ENCODE measurements at regions not wholly inside any gene's neighbourhood (a gene's known extent, or its start where the extent isn't known, plus 50 kb on each side); places are given as distances from the start of the nearest gene placed in this dataset.
A peak's percentile ranks its signal among the peaks of the same experiment; 100 is the strongest.

- DNase-seq (ENCODE audit: extremely low read depth, low read depth, low spot score) = no peak
Observed at GRCh38 chr13:106927421-106927820, 359.5 kb upstream of the ARGLU1 start.

DNA sequence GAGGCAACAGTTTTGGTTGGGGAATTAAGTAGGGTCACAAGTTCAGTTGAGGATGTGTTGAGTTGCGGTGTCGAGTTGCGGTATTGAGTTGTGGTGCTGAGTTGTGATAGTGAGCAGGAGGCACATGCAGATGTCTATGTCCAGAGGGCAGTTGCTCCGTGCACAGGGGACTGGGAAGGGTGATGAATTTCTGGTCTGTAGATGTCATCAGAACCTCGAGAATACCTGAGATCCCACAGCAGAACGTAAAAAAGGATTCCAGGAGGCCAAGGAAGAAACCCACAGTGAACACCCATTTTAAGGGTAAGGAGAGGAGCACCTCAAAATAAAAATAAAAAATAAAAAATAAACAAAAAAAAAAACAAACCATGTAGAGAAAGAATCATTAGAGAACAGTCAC is 354.4 kb upstream of the ARGLU1 start:
- no peak for DNase-seq (ENCODE audit: extremely low read depth, low read depth, low spot score)

- DNase-seq (ENCODE audit: extremely low read depth, low read depth, low spot score) = peak; percentile 97
Observed at GRCh38 chr13:106919638-106920037, 351.7 kb upstream of the ARGLU1 start.

GRCh38 chr13:106919133-106919532 is 351.2 kb upstream of the ARGLU1 start:
- DNase-seq (ENCODE audit: extremely low read depth, low read depth, low spot score) = no peak

- no peak for DNase-seq (ENCODE audit: extremely low read depth, low read depth, low spot score)
Observed at GRCh38 chr13:106918557-106918860, 350.6 kb upstream of the ARGLU1 start.

- peak; percentile 39 for DNase-seq (ENCODE audit: extremely low read depth, low read depth, low spot score)
Observed at GRCh38 chr13:106917673-106918556, 350.0 kb upstream of the ARGLU1 start.

- no peak for DNase-seq (ENCODE audit: extremely low read depth, low read depth, low spot score)
Observed at GRCh38 chr13:106917024-106917571, 349.2 kb upstream of the ARGLU1 start.

GRCh38 chr13:106916329-106916976 is 348.5 kb upstream of the ARGLU1 start:
- DNase-seq (ENCODE audit: extremely low read depth, low read depth, low spot score) = no peak

- no peak for DNase-seq (ENCODE audit: extremely low read depth, low read depth, low spot score)
Observed at GRCh38 chr13:106915146-106915545, 347.2 kb upstream of the ARGLU1 start.

- DNase-seq (ENCODE audit: extremely low read depth, low read depth, low spot score) = no peak
Observed at GRCh38 chr13:106911627-106912026, 343.7 kb upstream of the ARGLU1 start.

- DNase-seq (ENCODE audit: extremely low read depth, low read depth, low spot score) = no peak
Observed at GRCh38 chr13:106911020-106911419, 343.1 kb upstream of the ARGLU1 start.

DNA sequence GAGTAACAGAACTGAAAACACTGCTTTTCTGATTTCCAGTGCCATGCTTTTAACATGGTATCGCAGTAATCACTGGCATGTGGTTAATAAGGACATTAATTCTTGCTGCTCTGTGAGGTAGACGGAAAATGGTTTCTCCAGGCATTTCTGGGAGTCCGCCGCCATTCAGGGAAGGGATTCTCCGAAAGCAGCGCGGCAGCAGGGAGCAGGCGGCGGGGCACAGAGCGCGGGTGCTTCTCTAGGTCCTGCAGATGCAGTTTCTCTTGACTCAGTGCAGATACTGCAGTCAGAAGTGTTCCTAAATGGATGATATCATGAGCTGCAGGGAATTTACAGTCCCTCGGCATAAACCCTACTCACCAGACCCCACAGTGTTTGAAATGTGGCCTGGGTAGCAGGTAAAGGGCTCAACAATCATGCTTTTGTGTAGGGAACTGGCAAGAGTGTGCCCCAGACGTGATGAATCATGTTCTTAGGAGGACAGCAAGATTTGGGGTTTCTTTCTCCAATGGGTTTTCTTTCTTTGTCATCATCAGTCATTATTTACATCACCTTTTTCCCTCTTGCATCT is 338.6 kb upstream of the ARGLU1 start:
- DNase-seq (ENCODE audit: extremely low read depth, low read depth, low spot score) = no peak

DNA sequence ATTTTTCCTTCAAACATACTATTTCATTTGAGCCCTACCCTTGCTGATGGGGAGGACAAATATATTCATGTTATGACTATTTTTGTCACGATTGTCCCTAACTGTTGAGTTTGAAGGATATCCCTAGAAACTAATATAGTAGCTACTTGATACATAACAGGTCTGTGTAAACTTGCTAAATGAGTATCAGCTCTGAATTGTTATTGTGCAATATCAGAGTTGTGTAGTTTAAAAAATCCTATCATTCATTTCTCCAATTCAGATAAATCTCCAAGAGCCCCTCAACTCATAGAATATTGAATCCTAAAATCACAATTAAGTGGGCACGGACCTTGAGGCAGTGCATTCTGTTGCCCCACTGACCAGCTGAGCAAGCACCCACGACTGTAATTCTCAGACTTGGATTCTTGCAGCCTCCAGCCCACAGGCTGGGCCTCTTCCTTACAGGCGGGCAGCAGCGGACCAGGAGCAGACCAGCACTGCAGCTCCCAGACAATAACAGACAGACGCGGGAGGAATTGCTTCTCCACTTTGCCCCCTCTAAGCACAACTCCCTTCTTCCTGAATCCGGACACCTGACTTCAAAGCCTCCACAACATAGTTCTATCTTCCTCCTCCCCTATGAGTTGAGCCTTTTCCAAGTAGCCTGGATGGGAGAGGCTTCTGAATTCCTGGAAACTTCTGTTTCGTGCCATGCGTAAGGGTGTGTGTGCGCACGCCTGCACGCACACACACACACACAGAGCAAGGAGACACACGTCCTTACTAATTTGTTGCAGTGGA is 337.6 kb upstream of the ARGLU1 start:
- no peak for DNase-seq (ENCODE audit: extremely low read depth, low read depth, low spot score)

GRCh38 chr13:106899442-106899841 is 331.5 kb upstream of the ARGLU1 start:
- DNase-seq (ENCODE audit: extremely low read depth, low read depth, low spot score) = no peak

DNA sequence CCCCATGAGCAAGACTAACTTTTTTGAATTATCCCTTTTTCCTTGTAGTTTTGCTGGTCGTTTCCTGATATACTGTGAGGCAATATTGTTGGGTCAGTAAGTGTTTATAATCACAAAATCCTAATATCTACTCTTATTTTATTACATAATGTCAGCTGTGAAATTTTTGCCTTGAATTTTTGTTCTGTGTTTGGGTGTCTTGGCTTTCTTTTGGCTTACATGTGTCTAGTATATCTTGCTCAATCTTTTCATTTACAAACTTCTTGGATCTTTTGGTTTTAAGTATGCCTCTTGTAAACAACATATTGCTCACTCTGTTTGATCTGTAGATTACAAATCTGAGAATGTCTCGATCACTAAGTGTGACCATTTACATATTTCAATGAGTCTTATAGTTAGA is 330.3 kb upstream of the ARGLU1 start:
- no peak for DNase-seq (ENCODE audit: extremely low read depth, low read depth, low spot score)

DNA sequence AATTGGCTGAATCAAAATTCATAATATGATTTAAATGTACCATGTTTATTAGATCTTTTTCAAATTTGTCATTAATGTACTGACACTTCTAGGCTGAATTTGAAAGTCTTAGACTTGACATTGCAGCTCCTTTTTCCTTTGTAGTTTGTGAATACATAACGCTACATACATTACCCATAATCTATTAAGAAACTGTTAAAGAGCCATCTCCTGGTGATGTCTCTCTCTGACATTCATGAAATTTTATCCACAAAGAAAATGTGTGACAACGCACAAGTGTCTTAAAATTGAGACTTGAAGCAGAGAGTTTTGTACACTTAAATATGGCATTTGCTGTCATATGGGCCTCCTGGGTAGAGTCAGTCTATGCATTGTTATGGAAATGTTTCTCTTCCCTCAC is 320.2 kb upstream of the ARGLU1 start:
- DNase-seq (ENCODE audit: extremely low read depth, low read depth, low spot score) = no peak

- no peak for DNase-seq (ENCODE audit: extremely low read depth, low read depth, low spot score)
Observed at GRCh38 chr13:106887686-106888085, 319.7 kb upstream of the ARGLU1 start.

GRCh38 chr13:106883976-106884375 is 316.0 kb upstream of the ARGLU1 start:
- no peak for DNase-seq (ENCODE audit: extremely low read depth, low read depth, low spot score)

DNA sequence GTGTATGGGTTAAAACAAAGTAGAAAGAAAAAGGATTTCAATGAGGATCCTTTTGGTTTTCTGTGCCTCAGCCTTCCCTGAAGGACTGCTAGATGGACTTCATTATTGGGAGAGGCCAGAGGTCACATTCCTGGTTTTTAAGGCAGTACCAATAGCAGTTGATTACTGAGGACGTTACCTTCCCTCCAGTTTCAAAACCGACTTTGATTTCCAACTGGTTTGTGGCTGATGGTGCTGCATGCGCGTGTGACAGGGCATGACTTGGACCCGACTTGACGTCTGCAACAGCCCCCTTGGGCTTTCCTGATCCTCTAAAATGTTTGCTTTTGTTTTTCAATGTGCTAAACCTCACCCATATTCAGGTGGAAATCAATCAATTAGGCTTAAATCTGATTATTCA is 314.3 kb upstream of the ARGLU1 start:
- no peak for DNase-seq (ENCODE audit: extremely low read depth, low read depth, low spot score)

GRCh38 chr13:106879806-106880205 is 311.9 kb upstream of the ARGLU1 start:
- DNase-seq (ENCODE audit: extremely low read depth, low read depth, low spot score) = no peak

- DNase-seq (ENCODE audit: extremely low read depth, low read depth, low spot score) = no peak
Observed at GRCh38 chr13:106874323-106874722, 306.4 kb upstream of the ARGLU1 start.
